ENCODE measurements at regions not wholly inside any gene's neighbourhood (a gene's known extent, or its start where the extent isn't known, plus 50 kb on each side); places are given as distances from the start of the nearest gene placed in this dataset.

GRCh38 chr19:31629579-31630363 is 280.5 kb upstream of the TSHZ3 start:
- H2BK15ac ChIP-seq (ENCODE audit: low read length) = no peak overlapping the region
- TF ChIP-seq, protein P1, sequence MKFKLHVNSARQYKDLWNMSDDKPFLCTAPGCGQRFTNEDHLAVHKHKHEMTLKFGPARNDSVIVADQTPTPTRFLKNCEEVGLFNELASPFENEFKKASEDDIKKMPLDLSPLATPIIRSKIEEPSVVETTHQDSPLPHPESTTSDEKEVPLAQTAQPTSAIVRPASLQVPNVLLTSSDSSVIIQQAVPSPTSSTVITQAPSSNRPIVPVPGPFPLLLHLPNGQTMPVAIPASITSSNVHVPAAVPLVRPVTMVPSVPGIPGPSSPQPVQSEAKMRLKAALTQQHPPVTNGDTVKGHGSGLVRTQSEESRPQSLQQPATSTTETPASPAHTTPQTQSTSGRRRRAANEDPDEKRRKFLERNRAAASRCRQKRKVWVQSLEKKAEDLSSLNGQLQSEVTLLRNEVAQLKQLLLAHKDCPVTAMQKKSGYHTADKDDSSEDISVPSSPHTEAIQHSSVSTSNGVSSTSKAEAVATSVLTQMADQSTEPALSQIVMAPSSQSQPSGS (IDR thresholded peaks at IDR 0.05; ENCODE audit: low read length) = no peak
- TF ChIP-seq TBP (IDR thresholded peaks at IDR 0.05; ENCODE audit: low read depth, low read length) = no peak
- TF ChIP-seq CEBPB (IDR thresholded peaks at IDR 0.05; ENCODE audit: low read depth, low read length) = no peak
- no peak for TF ChIP-seq POLR2AphosphoS5 (IDR thresholded peaks at IDR 0.05; ENCODE audit: low read depth, low read length)
- no peak overlapping the region for H4K8ac ChIP-seq (ENCODE audit: extremely low read depth, insufficient read depth, low read length)
- FAIRE-seq (no peak), DNase-seq (ENCODE audit: low read depth in 1 of 2, low spot score in 2 of 2) (no peak)
- H3K4ac ChIP-seq (replicated peaks; ENCODE audit: insufficient read length, low read depth, low read length) = no peak overlapping the region
- no peak overlapping the region for H3K9ac ChIP-seq (replicated peaks in 1 of 4; ENCODE audit: extremely low read depth in 1 of 4, low read depth in 3 of 4, low read length in 3 of 4)
- H3K56ac ChIP-seq (replicated peaks; ENCODE audit: insufficient read length, low read depth, low read length) = no peak overlapping the region
- no peak overlapping the region for H2BK12ac ChIP-seq (ENCODE audit: low read depth, low read length)
- H2BK20ac ChIP-seq (ENCODE audit: low read length) = no peak overlapping the region
- ChIA-PET CTCF (ENCODE audit: partially characterized antibody) (interaction anchor here (0.6 to 0.7 kb wide), 2 partner anchors 16 to 1175 kb away, joined by 3 read pairs; no protein-coding TSS in a partner anchor), POLR2A (ENCODE audit: partially characterized antibody) (no interaction called here)
- H2BK5ac ChIP-seq (ENCODE audit: low read depth, low read length) = no peak overlapping the region
- no peaks in the 10 kb centered on the region for H3K9me3 ChIP-seq (ENCODE audit: insufficient read depth in 2 of 2, low read depth in 1 of 2, low read length in 1 of 2)
- H3K27me3 ChIP-seq (replicated peaks in 1 of 4; ENCODE audit: control insufficient read depth in 3 of 4, extremely low read depth in 1 of 4, insufficient read depth in 3 of 4, low read length in 3 of 4) = no peaks in the 10 kb centered on the region
- H3K18ac ChIP-seq (ENCODE audit: extremely low read depth, low read length) = no peak overlapping the region
- no peaks in the 10 kb centered on the region for H4K20me1 ChIP-seq (replicated peaks in 1 of 2; ENCODE audit: control insufficient read depth in 1 of 2, insufficient read depth in 2 of 2, low read length in 2 of 2)
- no peaks in the 10 kb centered on the region for H3K79me2 ChIP-seq (ENCODE audit: control insufficient read depth in 1 of 2, insufficient read depth in 2 of 2, low read length in 2 of 2)
- no peak overlapping the region for H3K23ac ChIP-seq (ENCODE audit: insufficient read length)
- no peaks in the 10 kb centered on the region; a peak in 3 of 7 replicates for H3K4me1 ChIP-seq (replicated peaks in 1 of 4; ENCODE audit: control insufficient read depth in 3 of 4, insufficient read depth in 4 of 4, low read length in 3 of 4)
- H3K4me3 ChIP-seq (ENCODE audit: extremely low read depth in 1 of 4, insufficient read depth in 2 of 4, low read depth in 3 of 4, low read length in 4 of 4) = no peak overlapping the region
- H2BK120ac ChIP-seq (replicated peaks; ENCODE audit: low read depth, low read length) = no peak overlapping the region
- H4K91ac ChIP-seq (replicated peaks; ENCODE audit: insufficient read length, low read length) = no peak overlapping the region
- no peaks in the 10 kb centered on the region for H3K79me1 ChIP-seq (ENCODE audit: low read depth, low read length)
- H4K5ac ChIP-seq (ENCODE audit: insufficient read length, low read depth, low read length) = no peak overlapping the region
- no peak overlapping the region for H2AFZ ChIP-seq (ENCODE audit: low read length)
- H2AK5ac ChIP-seq (ENCODE audit: low read depth, low read length) = no peak overlapping the region
- H3K27ac ChIP-seq (ENCODE audit: low read depth, low read length) = no peak overlapping the region
- no peaks in the 10 kb centered on the region; the same call in 1 of the 2 replicates for H3K23me2 ChIP-seq (ENCODE audit: low read depth, low read length)
- H3K36me3 ChIP-seq (ENCODE audit: control insufficient read depth in 2 of 4, insufficient read depth in 4 of 4, low read length in 3 of 4) = no peaks in the 10 kb centered on the region
- 90% methylated on average over 18 of the region's 18 CpGs; no CpG with 5 or more reads in 1 of the 2 experiments for WGBS, 2 experiments (ENCODE audit: extremely low coverage in 1 of 2, insufficient coverage in 1 of 2, insufficient read length in 1 of 2, insufficient replicate concordance in 2 of 2, low coverage in 1 of 2, low lambda C conversion rate in 2 of 2, missing lambda C conversion rate in 1 of 2)
- no peak overlapping the region for H3K4me2 ChIP-seq (ENCODE audit: insufficient read depth in 1 of 2, low read depth in 2 of 2, low read length in 2 of 2)
- H3K14ac ChIP-seq (ENCODE audit: insufficient read length) = no peak overlapping the region
